ENCODE measurements at regions not wholly inside any gene's neighbourhood (a gene's known extent, or its start where the extent isn't known, plus 50 kb on each side); places are given as distances from the start of the nearest gene placed in this dataset.

DNA sequence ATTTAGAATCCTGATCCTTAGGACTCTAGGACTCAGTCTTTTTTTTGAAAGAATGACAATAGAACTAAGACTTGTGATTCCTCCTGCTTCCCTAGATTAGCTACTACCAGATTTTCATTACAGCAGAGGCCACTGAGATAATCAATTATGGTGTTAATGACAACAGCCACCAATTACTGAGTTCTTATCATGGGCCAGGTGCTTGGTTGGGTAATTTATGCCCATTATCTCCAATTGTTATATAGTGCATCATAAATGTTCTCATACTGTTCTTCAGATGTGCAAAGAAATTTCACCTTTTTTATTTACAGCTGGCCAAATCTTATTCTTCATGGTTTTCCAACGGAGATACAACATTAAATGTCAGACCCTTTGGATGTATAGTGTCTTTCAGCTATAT lies 162.9 kb upstream of the CMC1 start:
- Histone ChIP-seq H3K36me3 (no peaks in the 10 kb centered on the region), H3K27me3 (replicated peaks; ENCODE audit: insufficient read depth) (no peaks in the 10 kb centered on the region), H3K27ac (no peak overlapping the region), H3K4me1 (ENCODE audit: control insufficient read depth in 1 of 2, low read depth in 2 of 2) (no peaks in the 10 kb centered on the region), H3K9me3 (no peaks in the 10 kb centered on the region), H3K4me3 (no peak overlapping the region)
- TF ChIP-seq, protein P1, sequence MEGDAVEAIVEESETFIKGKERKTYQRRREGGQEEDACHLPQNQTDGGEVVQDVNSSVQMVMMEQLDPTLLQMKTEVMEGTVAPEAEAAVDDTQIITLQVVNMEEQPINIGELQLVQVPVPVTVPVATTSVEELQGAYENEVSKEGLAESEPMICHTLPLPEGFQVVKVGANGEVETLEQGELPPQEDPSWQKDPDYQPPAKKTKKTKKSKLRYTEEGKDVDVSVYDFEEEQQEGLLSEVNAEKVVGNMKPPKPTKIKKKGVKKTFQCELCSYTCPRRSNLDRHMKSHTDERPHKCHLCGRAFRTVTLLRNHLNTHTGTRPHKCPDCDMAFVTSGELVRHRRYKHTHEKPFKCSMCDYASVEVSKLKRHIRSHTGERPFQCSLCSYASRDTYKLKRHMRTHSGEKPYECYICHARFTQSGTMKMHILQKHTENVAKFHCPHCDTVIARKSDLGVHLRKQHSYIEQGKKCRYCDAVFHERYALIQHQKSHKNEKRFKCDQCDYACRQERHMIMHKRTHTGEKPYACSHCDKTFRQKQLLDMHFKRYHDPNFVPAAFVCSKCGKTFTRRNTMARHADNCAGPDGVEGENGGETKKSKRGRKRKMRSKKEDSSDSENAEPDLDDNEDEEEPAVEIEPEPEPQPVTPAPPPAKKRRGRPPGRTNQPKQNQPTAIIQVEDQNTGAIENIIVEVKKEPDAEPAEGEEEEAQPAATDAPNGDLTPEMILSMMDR (IDR thresholded peaks at IDR 0.05) = no peak
- no peak for ATAC-seq (ENCODE audit: insufficient number of reproducible peaks, low FRiP score, low read depth)
- DNase-seq (ENCODE audit: low spot score) = no peak

DNA sequence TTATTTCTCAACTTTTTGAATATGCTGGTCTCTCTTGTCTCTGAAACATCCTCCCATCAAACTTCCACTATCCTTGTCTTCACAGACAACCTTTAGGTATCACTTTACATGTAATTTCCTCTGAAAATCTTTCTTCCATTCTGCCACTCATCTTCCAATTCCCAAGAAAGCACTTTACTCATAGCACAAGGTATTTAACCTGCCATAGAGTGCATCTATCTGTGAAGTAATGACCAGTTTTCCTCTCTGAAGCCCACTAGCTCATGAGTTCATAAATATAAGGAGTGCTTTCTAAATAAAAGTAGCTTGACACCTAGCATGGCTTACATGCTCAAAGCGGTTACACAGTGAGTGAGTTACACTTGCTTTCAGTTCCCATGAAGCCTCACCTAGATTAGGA lies 160.7 kb upstream of the CMC1 start:
- ATAC-seq (ENCODE audit: insufficient number of reproducible peaks, low FRiP score, low read depth) = no peak
- Histone ChIP-seq H3K9me3 (no peaks in the 10 kb centered on the region), H3K27me3 (replicated peaks; ENCODE audit: insufficient read depth) (no peaks in the 10 kb centered on the region), H3K4me3 (no peak overlapping the region), H3K27ac (no peak overlapping the region), H3K4me1 (ENCODE audit: control insufficient read depth in 1 of 2, low read depth in 2 of 2) (no peaks in the 10 kb centered on the region), H3K36me3 (no peaks in the 10 kb centered on the region)
- TF ChIP-seq, protein P1 (IDR thresholded peaks at IDR 0.05) = no peak
- no peak for DNase-seq (ENCODE audit: low spot score)

DNA sequence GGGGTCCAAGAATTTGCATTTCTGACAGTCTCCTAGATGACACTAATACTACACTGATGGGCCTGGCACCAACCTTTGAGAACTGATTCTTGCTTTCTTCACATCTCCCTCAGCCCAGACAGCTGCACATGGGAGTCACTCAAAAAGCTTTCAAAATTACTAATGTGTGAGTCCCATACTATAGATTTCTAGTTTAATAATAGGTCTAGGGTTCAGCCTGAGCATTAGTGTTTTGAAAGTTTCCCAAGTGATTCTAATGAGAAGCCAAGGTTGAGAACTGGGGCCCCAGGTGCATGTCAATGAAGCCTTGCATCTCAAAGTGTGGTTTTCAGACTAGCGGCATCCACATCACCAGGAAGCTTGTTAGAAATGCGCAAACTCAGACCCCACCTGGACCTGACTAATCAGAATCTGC lies 159.9 kb upstream of the CMC1 start:
- ATAC-seq (ENCODE audit: insufficient number of reproducible peaks, low FRiP score, low read depth) = no peak
- Histone ChIP-seq H3K9me3 (no peaks in the 10 kb centered on the region), H3K4me1 (ENCODE audit: control insufficient read depth in 1 of 2, low read depth in 2 of 2) (no peaks in the 10 kb centered on the region), H3K4me3 (no peak overlapping the region), H3K27me3 (replicated peaks; ENCODE audit: insufficient read depth) (no peaks in the 10 kb centered on the region), H3K36me3 (no peaks in the 10 kb centered on the region), H3K27ac (no peak overlapping the region)
- no peak for DNase-seq (ENCODE audit: low spot score)
- TF ChIP-seq, protein P1 (IDR thresholded peaks at IDR 0.05) = no peak

DNA sequence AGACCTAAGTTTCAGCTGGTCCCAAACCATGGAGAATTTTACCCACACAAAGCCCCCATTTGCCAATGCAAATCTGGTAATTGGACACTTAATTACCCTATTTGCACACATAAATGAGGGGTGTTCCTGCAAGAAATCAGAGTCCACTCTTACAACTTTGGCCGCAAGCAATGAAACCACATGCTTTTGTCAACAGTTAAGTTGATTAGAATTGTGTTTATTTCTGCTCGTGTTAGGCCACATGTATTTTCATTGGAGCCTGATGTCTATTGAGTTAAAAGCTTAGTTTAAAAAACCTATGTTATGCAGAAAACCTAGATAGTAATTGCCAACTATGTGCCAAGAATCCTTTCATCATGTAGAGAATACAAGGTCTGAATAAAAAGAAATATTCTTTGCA lies 153.8 kb upstream of the CMC1 start:
- no peak for ATAC-seq (ENCODE audit: insufficient number of reproducible peaks, low FRiP score, low read depth)
- Histone ChIP-seq H3K27me3 (replicated peaks; ENCODE audit: insufficient read depth) (no peaks in the 10 kb centered on the region), H3K36me3 (no peaks in the 10 kb centered on the region), H3K4me3 (no peak overlapping the region), H3K27ac (no peak overlapping the region), H3K4me1 (ENCODE audit: control insufficient read depth in 1 of 2, low read depth in 2 of 2) (no peaks in the 10 kb centered on the region), H3K9me3 (no peaks in the 10 kb centered on the region)
- TF ChIP-seq, protein P1 (IDR thresholded peaks at IDR 0.05) = no peak
- DNase-seq (ENCODE audit: low spot score) = no peak

DNA sequence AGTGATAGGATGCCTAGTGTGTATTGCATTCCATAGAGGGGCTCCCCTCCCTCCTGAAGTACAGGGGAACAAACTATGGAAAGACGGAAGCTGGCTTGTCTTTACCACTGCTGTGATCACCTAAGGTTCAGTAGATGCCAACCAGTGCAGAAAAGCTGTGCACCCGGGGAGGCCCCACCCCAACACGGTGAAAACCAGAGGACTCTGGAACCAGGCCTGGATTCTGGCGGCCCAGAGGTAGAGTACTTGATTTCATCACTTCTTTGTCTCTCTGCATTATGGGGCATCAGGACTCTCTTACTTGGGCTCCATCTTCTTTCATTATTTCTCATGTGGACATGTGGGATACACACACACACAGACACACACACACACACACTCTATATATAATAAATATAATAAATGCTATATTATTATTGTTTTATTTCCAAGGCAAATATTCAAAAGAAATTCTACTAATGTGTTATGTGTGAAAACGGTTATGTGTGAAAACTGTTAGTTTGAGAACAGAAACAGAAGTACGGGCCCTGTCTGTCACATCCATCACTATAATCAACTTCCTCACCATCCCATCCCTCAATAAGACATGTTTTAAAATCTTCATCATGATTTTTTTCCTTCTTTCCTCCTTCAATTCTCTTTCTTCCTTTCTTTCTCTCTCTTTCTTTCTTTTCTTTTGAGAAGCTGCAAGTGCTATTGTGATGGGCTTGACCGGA lies 152.4 kb upstream of the CMC1 start:
- ATAC-seq (ENCODE audit: insufficient number of reproducible peaks, low FRiP score, low read depth) = no peak

More for the DNA sequence above, 152.4 kb upstream of the CMC1 start:
- Histone ChIP-seq H3K27ac (no peak overlapping the region), H3K27me3 (replicated peaks; ENCODE audit: insufficient read depth) (no peaks in the 10 kb centered on the region), H3K9me3 (no peaks in the 10 kb centered on the region), H3K36me3 (no peaks in the 10 kb centered on the region), H3K4me1 (ENCODE audit: control insufficient read depth in 1 of 2, low read depth in 2 of 2) (no peaks in the 10 kb centered on the region), H3K4me3 (no peak overlapping the region)
- DNase-seq (ENCODE audit: low spot score) = no peak
- TF ChIP-seq, protein P1 (IDR thresholded peaks at IDR 0.05) = no peak
